Muscle of leg (tissue), 3 donors: ENCODE measurements at regions not wholly inside any gene's neighbourhood (a gene's known extent, or its start where the extent isn't known, plus 50 kb on each side); places are given as distances from the start of the nearest gene placed in this dataset.
A peak's percentile ranks its signal among the peaks of the same experiment; 100 is the strongest.

Source experiments
- DNase-seq: peaks from one replicate; pipeline ENCODE4 v3.0.0; 2013
- H3K27ac ChIP-seq: one replicate; pipeline ENCODE4 v1.5.1; 2013; ENCODE audit warnings: mild to moderate bottlenecking, low read length, control low read depth
- H3K27me3 ChIP-seq: one replicate; pipeline ENCODE4 v1.6.1; 2013; ENCODE audit warnings: low read length; ENCODE audit not compliant: control insufficient read depth, insufficient read depth
- H3K36me3 ChIP-seq: one replicate; pipeline ENCODE4 v1.6.1; 2013; ENCODE audit warnings: low read length; ENCODE audit not compliant: control insufficient read depth, insufficient read depth
- H3K4me1 ChIP-seq: one replicate; pipeline ENCODE4 v1.6.1; 2013; ENCODE audit warnings: low read length; ENCODE audit not compliant: control insufficient read depth, insufficient read depth
- H3K4me3 ChIP-seq: one replicate; pipeline ENCODE4 v1.5.1; 2013; ENCODE audit warnings: low read length, control low read depth
- H3K9me3 ChIP-seq: replicated peaks from 2 replicates; pipeline ENCODE4 v1.6.1; 2013; ENCODE audit warnings: low read depth, low read length; ENCODE audit not compliant: control insufficient read depth
- WGBS: methylation state at CpG from one replicate; pipeline ENCODE4 v1.1.5; 2013; ENCODE audit warnings: missing lambda C conversion rate; ENCODE audit not compliant: insufficient coverage; 5-methylcytosine and 5-hydroxymethylcytosine counted together

DNA sequence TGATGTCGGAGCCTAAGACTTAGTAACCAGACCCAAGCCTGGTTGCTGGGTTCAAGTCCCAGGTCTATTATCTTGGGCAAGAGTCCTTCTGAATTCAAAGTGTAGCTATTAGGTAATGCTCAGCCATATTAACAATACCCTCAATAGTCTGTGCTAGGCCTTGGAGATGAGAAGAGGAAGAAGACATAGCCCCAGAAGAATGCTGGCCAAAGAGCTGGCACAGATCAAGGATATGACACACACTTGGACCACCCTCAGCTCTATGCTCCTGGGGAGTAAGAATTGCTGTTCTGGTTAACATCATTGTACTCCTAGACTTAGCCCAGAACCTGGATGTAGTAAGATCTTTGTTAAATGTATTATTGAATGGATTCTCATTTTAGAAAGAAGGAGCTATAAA is 426.7 kb downstream of the CDK5RAP2 start:
- H3K36me3 ChIP-seq: no peaks in the 10 kb centered on the region
- no peak overlapping the region for H3K27ac ChIP-seq
- no peaks in the 10 kb centered on the region for H3K9me3 ChIP-seq
- DNase-seq: peak; percentile 12
- no peak overlapping the region for H3K4me3 ChIP-seq
- WGBS: 67% methylated on average over 1 of the region's 1 CpG
- H3K27me3 ChIP-seq: no peaks in the 10 kb centered on the region
- H3K4me1 ChIP-seq: peaks cover 15% of the 10 kb centered on the region

DNA sequence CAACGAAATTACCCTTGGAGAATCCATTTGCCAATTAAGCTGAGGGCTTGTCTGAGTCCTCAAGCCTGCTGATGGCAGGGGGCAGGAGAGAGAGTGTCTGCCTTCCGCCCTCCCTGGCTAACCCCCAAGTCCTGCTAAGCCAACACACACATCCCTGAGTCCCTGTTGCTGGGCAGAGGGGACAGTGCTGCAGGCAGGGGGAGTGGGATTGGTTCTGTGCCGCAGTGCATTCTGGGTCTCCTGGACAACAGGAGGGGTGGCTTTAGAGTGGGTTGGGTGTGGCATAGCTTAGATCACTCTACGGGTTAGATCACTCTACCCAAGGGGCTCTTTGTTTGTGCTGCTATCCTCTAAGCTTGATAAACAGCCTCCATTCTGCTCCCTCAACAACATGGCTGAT is 427.7 kb downstream of the CDK5RAP2 start:
- WGBS: no CpG with 5 or more reads among the region's 4 CpGs
- Histone ChIP-seq H3K4me1 (peaks cover 15% of the 10 kb centered on the region), H3K27ac (no peak overlapping the region), H3K36me3 (no peaks in the 10 kb centered on the region), H3K27me3 (no peaks in the 10 kb centered on the region), H3K9me3 (no peaks in the 10 kb centered on the region), H3K4me3 (no peak overlapping the region)
- peak; percentile 74 for DNase-seq

DNA sequence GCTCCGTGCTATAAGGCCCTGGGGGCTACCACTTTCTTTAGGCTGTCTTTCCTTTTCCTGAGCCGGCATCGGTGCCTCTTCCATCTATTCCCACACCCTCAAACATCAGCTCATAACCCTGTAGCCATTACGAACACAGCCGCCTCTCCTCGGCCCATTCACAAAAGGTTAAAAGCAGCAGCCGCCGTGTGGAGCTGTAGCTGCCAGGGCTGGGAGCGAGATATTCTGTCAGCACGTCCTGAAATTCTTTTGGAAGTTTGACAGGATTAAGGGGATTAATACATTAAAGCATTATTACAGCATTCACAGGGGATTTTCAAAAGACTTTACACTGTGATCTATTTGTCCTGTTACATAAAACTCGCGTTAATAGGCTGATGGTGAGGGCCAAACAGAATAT is 428.2 kb downstream of the CDK5RAP2 start:
- Histone ChIP-seq H3K27ac (peak overlapping the region; percentile 7), H3K4me3 (no peak overlapping the region), H3K9me3 (no peaks in the 10 kb centered on the region), H3K36me3 (no peaks in the 10 kb centered on the region), H3K4me1 (peaks cover 15% of the 10 kb centered on the region), H3K27me3 (no peaks in the 10 kb centered on the region)
- DNase-seq: peak; percentile 13
- WGBS: 15% methylated on average over 3 of the region's 12 CpGs

DNA sequence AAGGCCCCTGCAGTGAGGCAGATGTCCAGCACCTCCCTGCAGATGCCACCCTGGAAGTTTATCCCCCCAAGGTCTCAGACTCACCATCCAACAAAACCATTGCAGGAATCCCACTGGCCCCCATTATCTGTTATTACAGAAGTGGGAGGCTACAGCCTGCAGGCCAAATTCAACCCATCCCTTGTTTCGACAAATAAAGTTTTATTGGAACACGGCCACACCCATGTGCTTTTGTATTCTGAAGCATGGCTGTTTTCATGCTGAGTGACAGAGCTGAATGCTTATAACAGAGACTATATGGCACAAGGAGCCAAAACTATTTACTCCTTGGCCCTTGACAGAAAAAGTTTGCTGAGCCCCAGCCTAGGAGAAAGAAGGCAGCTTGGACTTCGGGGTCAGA is 428.8 kb downstream of the CDK5RAP2 start:
- WGBS: no CpG with 5 or more reads among the region's 3 CpGs
- Histone ChIP-seq H3K9me3 (no peaks in the 10 kb centered on the region), H3K27ac (no peak overlapping the region), H3K27me3 (no peaks in the 10 kb centered on the region), H3K4me3 (no peak overlapping the region), H3K4me1 (peaks cover 15% of the 10 kb centered on the region), H3K36me3 (no peaks in the 10 kb centered on the region)
- no peak for DNase-seq

DNA sequence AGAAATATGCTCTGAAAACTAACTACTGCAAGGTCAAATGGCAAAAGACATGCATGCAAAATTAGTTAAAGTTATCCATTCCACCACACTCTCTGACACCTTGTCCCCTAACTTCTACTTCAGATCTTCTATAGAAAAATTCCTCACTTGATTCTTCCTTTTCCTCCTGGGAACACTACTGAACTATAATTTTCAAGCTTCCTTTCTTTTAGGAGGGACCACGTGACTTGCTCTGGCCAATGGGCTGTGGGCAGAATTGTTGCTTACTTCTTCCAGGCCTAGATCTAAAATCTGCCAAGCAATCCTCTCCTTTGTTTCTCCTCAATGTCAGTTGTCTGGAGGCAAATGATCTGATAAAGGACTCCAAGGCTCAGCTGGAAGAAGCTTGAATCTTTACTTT is 441.0 kb downstream of the CDK5RAP2 start:
- H3K4me1 ChIP-seq: no peaks in the 10 kb centered on the region
- no peaks in the 10 kb centered on the region for H3K27me3 ChIP-seq
- H3K4me3 ChIP-seq: no peak overlapping the region
- DNase-seq: no peak
- WGBS: no CpG with 5 or more reads among the region's 1 CpG
- no peaks in the 10 kb centered on the region for H3K9me3 ChIP-seq
- H3K36me3 ChIP-seq: no peaks in the 10 kb centered on the region
- H3K27ac ChIP-seq: no peak overlapping the region

DNA sequence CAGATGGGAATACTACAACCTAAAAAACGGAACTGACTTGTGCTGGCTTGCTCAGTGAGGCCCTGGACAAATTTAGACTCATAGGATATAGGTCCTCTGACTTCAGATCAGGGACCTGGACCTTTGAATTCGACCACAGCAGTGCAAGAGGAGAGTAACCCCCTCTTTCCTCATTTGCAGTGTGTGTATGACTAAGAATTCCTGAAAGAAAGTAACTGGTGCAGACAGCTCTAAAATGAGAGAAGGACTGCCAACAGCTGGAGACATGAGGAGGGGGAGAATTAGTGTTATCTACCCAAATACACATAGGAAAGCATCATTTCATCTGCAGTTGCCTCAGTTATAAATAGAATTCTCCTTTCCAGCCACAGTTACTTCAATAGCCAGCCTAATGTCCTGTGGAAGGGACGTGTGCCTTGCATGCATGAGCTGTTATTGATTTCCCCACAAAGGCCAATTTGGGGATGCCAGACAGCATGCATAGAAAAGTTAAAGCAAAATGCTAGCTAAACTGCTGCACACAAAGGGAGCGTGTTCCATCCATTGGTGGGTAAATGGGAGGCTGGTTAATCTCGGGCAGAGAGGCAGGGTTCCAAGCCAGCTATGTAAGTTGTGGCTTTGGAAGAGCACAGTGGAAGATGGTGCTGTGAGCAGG is 442.7 kb downstream of the CDK5RAP2 start:
- Histone ChIP-seq H3K4me1 (no peaks in the 10 kb centered on the region), H3K4me3 (no peak overlapping the region), H3K9me3 (no peaks in the 10 kb centered on the region), H3K27me3 (no peaks in the 10 kb centered on the region), H3K27ac (no peak overlapping the region), H3K36me3 (no peaks in the 10 kb centered on the region)
- no peak for DNase-seq
- 69% methylated on average over 3 of the region's 5 CpGs for WGBS

DNA sequence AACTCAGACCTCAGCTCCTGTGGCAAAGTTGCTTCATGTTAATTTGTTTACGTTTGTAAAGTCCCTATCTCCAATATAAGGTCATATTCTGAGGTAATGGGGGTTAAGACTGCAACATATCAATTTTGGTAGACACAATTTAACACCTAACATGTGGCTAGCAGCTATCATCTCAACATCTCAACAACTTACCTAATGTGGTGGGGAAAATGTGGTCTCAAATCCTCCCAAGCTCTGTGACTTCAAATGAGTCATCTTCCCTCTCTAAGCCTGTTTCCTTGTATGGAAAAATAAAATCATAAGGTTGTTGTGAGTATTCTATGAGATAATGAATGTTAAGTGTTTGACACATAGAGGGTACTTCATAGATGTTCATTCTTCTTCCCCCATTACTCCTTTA is 443.3 kb downstream of the CDK5RAP2 start:
- DNase-seq: no peak
- Histone ChIP-seq H3K36me3 (no peaks in the 10 kb centered on the region), H3K27me3 (no peaks in the 10 kb centered on the region), H3K9me3 (no peaks in the 10 kb centered on the region), H3K4me1 (no peaks in the 10 kb centered on the region), H3K4me3 (no peak overlapping the region), H3K27ac (no peak overlapping the region)
- no CpG with 5 or more reads among the region's 1 CpG for WGBS

DNA sequence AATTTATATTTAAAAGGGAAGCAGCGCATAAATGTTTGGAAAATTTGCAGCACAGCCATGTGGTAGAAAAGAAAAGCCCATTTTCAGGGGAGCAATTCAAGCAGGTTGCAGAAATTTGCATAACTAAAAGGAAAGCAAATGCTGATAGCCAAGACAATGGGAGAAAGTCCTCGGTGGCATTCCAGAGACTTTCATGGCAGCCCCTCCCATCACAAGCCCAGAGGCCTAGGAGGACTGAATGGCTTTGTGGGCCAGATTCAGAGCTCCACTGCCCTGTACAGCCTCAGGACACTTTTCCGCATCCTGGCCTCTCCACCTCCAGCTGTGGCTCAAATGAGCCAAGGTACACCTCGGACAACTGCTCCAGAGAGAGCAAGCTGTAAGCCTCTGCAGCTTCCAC is 462.9 kb downstream of the CDK5RAP2 start:
- Histone ChIP-seq H3K4me1 (no peaks in the 10 kb centered on the region), H3K4me3 (no peak overlapping the region), H3K9me3 (no peaks in the 10 kb centered on the region), H3K36me3 (no peaks in the 10 kb centered on the region), H3K27ac (no peak overlapping the region), H3K27me3 (no peaks in the 10 kb centered on the region)
- 81% methylated on average over 4 of the region's 4 CpGs for WGBS
- no peak for DNase-seq

DNA sequence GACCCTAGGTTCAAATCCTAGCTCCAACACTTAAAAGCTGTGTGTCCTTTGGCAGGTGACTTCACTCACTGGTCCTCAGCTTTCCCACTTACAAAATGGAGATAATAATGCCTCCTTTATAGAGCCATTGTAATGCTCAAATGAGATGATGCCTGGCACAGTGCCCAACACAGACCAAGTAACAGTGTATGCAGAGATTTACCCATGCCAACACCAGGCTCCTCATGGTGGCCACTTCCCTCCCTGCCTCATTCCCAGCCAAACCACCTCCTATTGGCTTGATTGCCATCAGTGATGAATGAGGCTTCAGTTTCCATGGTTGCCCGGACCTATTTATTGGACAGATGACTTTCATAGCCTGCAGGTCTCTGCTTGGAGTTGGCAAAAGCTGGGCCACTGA is 469.4 kb downstream of the CDK5RAP2 start:
- H3K36me3 ChIP-seq: no peaks in the 10 kb centered on the region
- H3K27me3 ChIP-seq: no peaks in the 10 kb centered on the region
- no peak overlapping the region for H3K27ac ChIP-seq
- H3K4me1 ChIP-seq: no peaks in the 10 kb centered on the region
- no peak for DNase-seq
- H3K4me3 ChIP-seq: no peak overlapping the region
- no peaks in the 10 kb centered on the region for H3K9me3 ChIP-seq
- WGBS: no CpG with 5 or more reads among the region's 1 CpG

DNA sequence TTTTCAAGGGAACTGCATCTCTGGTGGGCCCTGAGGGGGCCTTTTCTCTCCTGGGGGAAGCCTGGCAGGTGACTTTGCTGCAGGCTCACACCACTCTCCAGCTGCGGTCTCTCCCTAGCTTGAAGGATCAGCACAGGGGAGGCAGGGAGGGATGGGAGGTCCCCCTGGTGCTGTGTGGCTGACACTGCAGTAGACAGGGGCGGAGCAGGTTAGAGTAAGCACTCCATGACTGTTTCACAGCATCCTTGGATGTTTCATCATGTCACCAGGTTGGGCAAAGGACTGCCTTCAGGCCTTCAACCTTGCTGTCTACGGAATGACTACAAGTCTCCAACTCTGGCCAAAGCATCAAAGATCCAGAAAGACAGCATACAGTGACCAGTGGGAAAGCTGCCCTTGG is 470.7 kb downstream of the CDK5RAP2 start:
- H3K9me3 ChIP-seq: no peaks in the 10 kb centered on the region
- no peak overlapping the region for H3K27ac ChIP-seq
- H3K36me3 ChIP-seq: no peaks in the 10 kb centered on the region
- no peak overlapping the region for H3K4me3 ChIP-seq
- no peak for DNase-seq
- no peaks in the 10 kb centered on the region for H3K27me3 ChIP-seq
- 79% methylated on average over 2 of the region's 3 CpGs for WGBS
- no peaks in the 10 kb centered on the region for H3K4me1 ChIP-seq

DNA sequence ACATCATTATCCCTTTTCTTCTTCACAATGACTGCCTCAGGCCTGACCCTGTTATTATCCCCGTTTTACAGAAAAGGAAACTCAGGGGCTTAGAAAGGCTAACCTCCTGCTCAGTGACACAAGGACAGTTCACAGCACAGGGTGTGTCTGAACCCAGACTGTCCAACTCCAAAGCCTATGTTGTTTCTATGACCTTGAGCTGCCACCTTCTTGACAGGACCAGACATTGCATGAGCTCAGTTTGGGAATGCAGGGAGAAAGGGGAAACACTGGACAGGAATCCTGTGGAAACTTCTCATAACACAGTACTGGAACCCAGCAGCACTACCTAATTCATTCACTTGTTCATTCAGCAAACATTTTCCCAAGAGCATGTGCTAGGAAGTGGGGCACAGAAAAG is 472.8 kb downstream of the CDK5RAP2 start:
- H3K4me1 ChIP-seq: no peaks in the 10 kb centered on the region
- H3K36me3 ChIP-seq: no peaks in the 10 kb centered on the region
- no peak overlapping the region for H3K4me3 ChIP-seq
- 78% methylated on average over 1 of the region's 1 CpG for WGBS
- H3K9me3 ChIP-seq: no peaks in the 10 kb centered on the region
- H3K27ac ChIP-seq: no peak overlapping the region
- H3K27me3 ChIP-seq: no peaks in the 10 kb centered on the region
- DNase-seq: no peak
